Tibial nerve (tissue), 4 donors: ENCODE measurements at regions not wholly inside any gene's neighbourhood (a gene's known extent, or its start where the extent isn't known, plus 50 kb on each side); places are given as distances from the start of the nearest gene placed in this dataset.

Experiments used
- EP300 ChIP-seq, 2 donors: sonication (generic); formaldehyde crosslinking; IDR thresholded peaks; one replicate each; pipeline ENCODE4 v1.6.1; 2017; ENCODE audit warnings: antibody characterized with exemption in 2 of 2, mild to moderate bottlenecking in 1 of 2
- POLR2A ChIP-seq, 2 donors: fragments of 450-650 bp; IDR thresholded peaks; one replicate each; pipeline ENCODE4 v1.6.1; 2017; ENCODE audit warnings: antibody characterized with exemption in 2 of 2, mild to moderate bottlenecking in 2 of 2, moderate library complexity in 2 of 2
- TF ChIP-seq, protein P1 (sequence below), 5 experiments: fragments of 200-600 bp in 3 of 5; fragments of 450-650 bp in 2 of 5; sonication (generic) in 3 of 5; IDR thresholded peaks; one replicate each; pipeline ENCODE4 v1.5.1; 2016 to 2019; ENCODE audit warnings: antibody characterized with exemption in 5 of 5, mild to moderate bottlenecking in 3 of 5, moderate library complexity in 2 of 5

DNA sequence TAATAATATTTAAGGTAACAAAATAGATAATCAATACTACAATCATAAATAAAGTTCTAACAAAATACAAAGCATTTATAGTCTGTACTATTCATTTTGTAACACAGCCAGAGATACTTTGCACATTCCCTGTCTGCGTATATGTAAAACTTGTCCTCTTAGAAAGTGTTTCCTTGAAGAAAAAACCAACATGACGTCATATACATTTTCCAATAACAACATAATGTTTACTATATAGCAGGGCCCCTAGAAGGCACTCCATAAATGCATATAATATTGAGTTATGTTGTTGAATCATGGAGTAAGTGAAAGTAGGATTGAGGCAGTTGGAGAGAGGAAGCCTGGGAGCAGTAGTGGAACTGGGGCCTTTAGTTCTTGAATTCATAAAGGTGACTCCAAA lies 371.4 kb upstream of the HTR2A start:
- TF ChIP-seq, protein P1, sequence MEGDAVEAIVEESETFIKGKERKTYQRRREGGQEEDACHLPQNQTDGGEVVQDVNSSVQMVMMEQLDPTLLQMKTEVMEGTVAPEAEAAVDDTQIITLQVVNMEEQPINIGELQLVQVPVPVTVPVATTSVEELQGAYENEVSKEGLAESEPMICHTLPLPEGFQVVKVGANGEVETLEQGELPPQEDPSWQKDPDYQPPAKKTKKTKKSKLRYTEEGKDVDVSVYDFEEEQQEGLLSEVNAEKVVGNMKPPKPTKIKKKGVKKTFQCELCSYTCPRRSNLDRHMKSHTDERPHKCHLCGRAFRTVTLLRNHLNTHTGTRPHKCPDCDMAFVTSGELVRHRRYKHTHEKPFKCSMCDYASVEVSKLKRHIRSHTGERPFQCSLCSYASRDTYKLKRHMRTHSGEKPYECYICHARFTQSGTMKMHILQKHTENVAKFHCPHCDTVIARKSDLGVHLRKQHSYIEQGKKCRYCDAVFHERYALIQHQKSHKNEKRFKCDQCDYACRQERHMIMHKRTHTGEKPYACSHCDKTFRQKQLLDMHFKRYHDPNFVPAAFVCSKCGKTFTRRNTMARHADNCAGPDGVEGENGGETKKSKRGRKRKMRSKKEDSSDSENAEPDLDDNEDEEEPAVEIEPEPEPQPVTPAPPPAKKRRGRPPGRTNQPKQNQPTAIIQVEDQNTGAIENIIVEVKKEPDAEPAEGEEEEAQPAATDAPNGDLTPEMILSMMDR (IDR thresholded peaks at IDR 0.05): no peak
- TF ChIP-seq POLR2A (IDR thresholded peaks at IDR 0.05): no peak
- TF ChIP-seq EP300 (IDR thresholded peaks at IDR 0.05): no peak
